HG03135 (cell line): ENCODE measurements at regions not wholly inside any gene's neighbourhood (a gene's known extent, or its start where the extent isn't known, plus 50 kb on each side); places are given as distances from the start of the nearest gene placed in this dataset.
"Not testable (repeated sequence)": the region's sequence is repeated elsewhere in the genome, so short reads cannot be mapped to it uniquely, and the experiment has no call there.

ENCODE experiments used
- ATAC-seq: cut with Tn5 transposase; IDR thresholded peaks from one replicate; pipeline ENCODE4 v1.9.1; 2021; ENCODE audit warnings: mild to moderate bottlenecking, moderate library complexity; ENCODE audit not compliant: unreplicated experiment

DNA sequence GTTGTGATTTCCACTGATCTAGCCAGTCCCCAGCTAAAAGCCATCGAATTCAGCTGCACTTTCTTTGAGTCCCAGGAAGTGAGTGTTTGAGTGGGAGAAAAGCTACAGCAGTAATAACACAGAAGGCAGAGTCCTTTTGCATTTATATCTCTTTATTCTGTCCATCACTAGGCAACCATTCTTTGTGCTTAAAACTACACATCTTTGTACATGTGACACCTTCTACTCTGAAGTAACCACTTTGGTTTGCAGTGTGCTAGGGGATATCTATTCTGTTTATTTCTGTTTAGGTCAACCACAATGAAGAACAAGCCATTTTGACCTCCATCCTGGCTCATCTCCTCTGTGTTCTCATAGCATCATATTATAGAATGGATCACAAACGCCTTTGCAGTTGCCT, 226.0 kb upstream of the SERP2 start:
- no peak for ATAC-seq

DNA sequence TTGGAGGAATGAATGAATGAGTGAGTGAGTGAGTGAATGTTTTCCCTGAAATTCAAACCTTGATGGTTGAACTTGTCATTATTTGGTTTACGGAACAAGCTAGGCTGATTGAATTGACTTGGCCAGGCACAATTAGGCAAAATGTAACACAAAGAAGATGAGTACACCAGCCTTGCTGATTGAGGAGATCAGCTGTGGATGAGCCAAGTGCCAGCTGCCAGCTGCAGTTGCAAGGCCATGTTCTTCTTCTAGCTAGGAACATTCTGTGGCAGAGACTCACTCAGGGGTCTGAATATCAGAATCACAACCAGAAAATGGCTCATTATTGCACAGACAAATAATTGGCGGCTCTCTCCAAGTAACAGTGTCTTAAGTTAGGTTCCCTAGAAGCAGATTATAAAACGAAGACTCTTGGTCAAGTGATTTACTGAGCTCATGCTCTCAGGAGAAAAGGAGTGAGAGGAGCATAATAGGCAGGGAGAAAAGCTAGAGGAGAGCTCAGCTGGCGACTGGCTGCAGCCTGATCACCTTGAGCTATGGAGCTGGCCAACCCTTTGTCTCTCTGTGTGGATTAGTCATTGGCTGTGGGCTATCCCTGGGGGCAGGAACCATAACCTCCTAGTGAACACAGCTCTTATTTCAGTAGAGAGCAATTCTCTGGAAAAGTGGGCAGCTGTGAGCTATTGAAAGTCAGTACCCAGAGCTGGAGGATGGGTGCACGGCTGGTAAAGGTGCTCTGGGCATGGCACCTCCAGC, 225.3 kb upstream of the SERP2 start:
- no peak for ATAC-seq

DNA sequence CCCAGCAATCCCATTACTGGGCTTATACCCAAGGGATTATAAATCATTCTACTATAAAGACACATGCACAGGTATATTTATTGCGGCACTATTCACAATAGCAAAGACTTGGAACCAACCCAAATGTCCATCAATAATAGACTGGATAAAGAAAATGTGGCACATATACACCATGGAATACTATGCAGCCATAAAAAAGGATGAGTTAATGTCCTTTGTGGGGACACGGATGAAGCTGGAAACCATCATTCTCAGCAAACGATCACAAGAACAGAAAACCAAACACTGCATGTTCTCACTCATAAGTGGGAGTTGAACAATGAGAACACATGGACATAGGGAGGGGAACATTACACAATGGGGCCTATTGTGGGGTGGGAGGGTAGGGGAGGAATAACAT, 224.4 kb upstream of the SERP2 start:
- ATAC-seq = not testable (repeated sequence)

DNA sequence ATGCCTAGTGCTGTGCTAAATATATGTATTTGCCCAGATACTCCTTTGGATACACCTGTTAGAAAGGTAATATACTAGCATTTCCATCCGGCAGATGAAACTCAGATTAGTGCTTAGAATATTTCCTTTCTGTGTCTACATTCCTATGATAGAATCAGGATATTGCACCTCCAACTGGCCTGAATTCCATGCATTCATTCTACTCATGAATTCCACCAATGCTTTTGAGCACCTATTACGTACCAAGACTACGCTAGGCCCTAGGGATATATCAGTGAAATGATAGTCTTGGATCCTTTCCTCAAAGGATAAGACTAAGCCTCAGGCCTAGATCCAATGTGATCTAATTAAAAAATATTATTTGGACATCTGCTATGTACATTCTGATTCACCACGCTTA, 223.8 kb upstream of the SERP2 start:
- ATAC-seq = no peak

- ATAC-seq = no peak
These were observed 222.2 kb upstream of the SERP2 start for GRCh38 chr13:44151474-44151873.

DNA sequence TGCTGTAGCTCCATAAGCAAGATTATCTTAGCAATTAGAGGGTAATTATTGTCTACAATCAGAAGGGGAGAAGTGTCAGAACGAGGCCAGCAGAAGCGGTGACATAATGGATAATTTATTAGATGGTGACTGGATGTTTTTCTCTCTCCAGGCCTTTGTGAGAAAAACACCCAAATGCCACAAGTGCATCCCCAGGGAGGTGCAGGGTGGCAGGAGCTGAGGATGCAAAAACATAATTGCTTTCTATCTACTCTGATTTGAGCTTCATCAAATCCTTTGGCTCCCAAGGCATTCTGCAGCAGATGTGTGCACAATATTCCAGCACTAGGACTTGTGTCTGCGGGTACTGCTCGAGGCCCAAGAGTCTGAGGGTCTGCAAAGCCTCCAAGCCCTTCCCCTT, 220.1 kb upstream of the SERP2 start:
- no peak for ATAC-seq

- ATAC-seq = no peak
These were observed 218.0 kb upstream of the SERP2 start for GRCh38 chr13:44155422-44156293.

GRCh38 chr13:44156294-44156658, 217.3 kb upstream of the SERP2 start:
- ATAC-seq = no peak

DNA sequence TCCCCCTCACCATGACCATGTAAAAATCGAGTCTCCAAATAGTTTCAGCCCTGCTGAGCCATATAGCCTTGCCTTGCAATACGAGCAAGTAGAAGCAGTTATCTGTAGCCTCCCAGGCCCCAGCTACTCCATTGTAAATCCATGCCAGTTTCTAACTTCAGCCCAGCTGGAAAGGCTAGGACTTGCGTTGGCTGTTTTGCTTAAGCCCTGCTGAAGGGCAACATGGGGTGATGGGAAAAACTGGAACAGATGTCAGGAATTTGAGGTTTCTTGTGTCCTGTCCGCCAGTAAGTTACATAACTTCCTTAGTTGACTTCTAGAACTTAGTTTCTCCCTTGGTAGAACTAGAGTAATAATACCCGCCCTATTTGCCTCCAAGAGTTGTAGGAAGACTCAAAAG, 216.0 kb upstream of the SERP2 start:
- ATAC-seq = no peak

- no peak for ATAC-seq
These were observed 215.5 kb upstream of the SERP2 start for GRCh38 chr13:44158098-44158521.

DNA sequence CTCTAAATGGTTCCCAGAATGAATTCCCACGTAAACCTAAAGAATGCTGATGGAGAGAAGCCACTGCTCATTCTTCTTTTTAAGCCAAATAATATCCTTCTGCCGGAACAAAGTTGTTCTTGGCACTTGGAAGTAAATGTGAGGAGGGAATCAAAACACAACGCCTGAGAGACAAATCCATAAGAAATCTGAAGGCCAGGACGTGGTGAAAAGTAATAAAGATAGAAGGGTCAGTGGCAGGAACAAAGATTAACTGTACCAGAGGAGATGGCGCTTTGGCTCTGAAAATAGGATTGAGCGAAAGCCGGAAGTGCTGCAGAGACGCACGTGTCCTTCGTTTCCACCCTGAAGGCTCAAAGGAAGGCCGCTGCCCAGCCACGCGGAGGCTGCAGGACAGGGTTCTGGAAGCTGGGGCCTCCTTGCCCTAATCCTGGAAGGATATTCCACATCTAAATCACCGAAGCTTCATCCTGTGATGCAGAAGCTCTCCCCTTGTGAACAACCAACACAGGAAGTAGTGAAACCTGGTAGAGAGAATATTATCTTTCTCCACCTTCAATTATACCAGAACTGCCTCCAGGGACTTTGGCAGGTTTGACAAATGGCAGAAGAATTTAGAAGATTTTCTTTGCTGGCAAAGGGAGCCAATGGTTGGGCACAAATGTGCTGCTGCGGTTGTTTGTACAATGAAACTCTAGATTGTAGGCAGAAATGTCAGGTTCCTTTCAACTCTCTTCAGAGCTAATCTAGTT, 214.6 kb upstream of the SERP2 start:
- no peak for ATAC-seq

DNA sequence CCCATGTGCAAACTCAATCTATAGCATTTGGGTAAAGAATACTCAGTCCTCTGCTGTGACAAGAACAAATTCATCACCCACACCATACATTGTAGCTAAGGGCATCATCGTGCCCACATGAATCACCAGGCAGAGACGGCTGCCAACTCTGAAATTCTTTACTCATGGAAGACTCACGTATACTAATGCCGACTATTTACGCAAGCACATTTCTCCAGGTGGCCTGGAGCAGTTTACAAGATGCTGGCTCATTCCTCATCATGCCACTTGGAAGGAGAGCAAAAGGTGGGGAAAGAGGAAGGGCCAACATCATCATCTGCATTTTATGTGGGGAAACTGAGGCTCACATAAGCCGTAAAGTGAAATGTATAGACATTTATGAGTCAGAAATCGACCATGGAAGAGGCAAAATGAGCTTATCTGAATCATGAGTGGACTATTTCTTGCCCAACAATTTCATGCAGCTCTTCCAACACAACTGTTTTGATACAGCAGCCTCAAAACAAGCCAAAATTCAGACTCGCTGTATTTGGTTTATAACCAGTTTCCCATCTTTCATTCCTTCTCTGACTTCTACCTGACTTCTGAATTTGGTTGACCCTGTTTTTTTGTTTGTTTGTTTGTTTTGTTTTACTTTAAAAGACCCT, 213.9 kb upstream of the SERP2 start:
- no peak for ATAC-seq

GRCh38 chr13:44160591-44161191, 212.9 kb upstream of the SERP2 start:
- ATAC-seq = no peak

- no peak for ATAC-seq
These were observed 210.5 kb upstream of the SERP2 start for GRCh38 chr13:44163108-44163507.

DNA sequence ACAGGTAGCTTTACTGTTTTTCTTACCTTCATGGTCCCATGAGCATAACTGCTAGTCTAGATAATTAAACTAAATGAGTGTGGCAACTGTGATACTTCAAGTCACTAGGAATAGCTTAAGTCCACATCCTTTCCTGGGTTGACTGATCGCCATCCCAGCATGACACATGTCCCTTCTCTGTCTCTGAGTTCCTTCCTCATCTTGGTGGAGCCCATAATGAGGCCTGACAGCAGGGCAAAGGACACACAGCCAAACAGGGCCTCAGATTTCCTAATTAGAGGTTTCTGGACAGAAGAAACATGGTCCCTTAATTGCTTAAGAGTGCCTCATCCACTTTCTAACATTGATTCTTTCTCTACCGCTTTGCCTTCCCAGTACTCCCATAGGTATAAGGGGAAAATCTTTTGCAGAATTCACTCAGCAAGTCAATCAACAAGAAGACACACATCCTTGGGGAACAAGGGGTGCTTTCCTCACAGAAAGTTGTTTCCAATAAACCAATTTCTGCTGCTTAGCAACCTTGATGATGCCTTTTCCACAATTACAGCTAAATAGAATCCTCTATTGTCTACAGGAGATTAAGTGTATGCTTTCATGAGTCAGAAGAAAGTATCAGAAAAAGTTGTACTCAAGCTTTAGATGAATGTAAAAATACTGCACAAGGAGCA, 208.3 kb upstream of the SERP2 start:
- no peak for ATAC-seq

- no peak for ATAC-seq
These were observed 207.6 kb upstream of the SERP2 start for GRCh38 chr13:44165889-44166496.

GRCh38 chr13:44169018-44169911, 204.4 kb upstream of the SERP2 start:
- no peak for ATAC-seq

GRCh38 chr13:44170731-44171130, 202.9 kb upstream of the SERP2 start:
- no peak for ATAC-seq

DNA sequence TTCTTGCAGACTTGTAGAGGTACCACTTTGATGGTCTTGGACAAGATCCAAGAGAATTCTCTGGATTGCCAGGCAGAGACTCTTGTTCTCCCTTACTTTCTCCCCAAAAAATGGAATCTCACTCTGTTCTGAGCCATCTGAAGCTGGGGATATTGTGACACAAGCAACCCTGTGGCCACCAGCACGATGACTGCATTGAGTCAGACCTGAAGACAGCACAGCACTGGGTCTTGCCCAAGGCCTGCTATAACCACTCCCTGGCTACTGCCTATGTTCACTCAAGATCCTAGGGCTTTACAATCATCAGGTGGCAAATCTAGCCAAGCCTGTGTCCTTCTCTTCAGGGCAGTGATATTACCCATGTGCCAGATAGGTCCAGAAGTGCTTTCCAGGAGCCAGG, 202.5 kb upstream of the SERP2 start:
- ATAC-seq = no peak
